CD4-positive, alpha-beta T cell treated with Interleukin-21 for 1 hour (primary cell): ENCODE measurements at regions not wholly inside any gene's neighbourhood (a gene's known extent, or its start where the extent isn't known, plus 50 kb on each side); places are given as distances from the start of the nearest gene placed in this dataset.

ENCODE experiments used
- DNase-seq: peaks from one replicate; pipeline ENCODE4 v3.0.0-alpha.2; 2020

GRCh38 chr16:76913046-76913445 is 277.9 kb upstream of the MON1B start:
- no peak for DNase-seq

DNA sequence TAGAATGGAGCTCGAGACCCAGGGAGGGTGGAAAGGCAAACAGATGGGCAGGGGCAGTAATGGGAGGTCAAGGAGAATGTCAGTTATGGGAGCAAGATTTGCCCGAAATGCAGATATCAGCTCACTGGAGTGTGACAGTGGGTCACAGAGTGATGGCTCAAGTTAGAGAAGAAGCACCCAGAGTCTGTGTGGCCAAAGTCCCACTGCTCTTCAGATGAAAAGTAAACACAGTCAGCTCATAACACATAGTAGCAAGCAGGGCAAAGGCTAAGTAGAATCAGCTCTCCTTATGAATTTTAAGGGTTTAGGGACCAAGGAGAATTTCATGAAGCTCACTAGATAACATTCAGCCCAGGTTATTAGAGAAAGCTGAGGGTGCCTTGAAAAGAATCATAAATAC is 264.9 kb upstream of the MON1B start:
- DNase-seq = no peak

DNA sequence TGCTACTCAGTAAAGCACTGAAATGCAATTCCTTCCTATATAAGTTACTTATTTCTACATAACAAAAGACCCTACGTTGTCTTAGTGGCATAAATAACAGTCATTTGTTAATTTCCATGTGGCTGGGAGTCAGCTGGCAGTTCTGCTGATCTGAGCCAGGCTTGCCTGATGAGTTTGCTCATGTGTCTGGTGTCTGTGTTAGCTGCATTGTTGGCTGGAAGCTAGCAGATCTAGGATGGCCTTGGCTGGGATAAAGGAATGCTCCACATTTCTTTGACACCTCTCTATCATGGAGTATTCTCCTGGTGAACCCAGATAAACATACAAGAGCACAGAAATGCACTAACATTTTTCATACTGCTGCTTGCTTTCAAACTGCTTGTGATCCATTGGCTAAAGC is 264.4 kb upstream of the MON1B start:
- DNase-seq = no peak

GRCh38 chr16:76931186-76931585 is 259.8 kb upstream of the MON1B start:
- no peak for DNase-seq

DNA sequence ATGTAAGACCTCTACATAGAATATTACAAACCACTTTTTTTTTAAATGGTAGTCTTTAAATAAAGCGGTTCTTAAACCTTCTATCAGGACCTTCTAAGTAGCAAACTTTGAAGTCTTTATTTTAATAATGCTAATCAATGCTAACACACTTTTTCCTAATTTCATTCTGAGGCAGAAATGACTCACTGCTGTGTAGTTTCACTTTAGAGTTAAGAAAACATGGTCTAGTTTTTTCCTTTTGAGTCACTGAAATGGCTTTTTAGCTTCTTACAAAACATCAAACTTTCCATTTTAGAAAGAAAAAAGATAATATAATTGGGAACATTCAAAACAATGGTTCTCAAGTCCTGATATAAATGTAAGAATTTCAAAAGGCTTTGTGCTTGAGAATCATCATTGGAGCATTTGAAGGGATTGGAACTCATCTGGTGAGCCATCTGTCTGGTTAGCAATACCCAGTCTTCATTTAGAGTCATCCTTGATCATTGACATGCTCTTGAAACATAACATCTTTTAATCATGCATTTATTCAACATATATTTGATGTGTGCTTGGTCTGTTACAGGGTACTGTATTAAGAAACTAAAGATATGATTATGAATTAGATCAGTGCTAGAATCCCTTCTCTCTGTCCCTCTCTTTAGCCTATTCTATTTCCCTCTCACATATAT is 258.3 kb upstream of the MON1B start:
- DNase-seq = no peak

GRCh38 chr16:76940251-76940650 is 250.7 kb upstream of the MON1B start:
- DNase-seq = no peak

- no peak for DNase-seq
These were observed 249.9 kb upstream of the MON1B start for GRCh38 chr16:76941113-76941512.

GRCh38 chr16:76942089-76942488 is 248.9 kb upstream of the MON1B start:
- DNase-seq = no peak

GRCh38 chr16:76943921-76944320 is 247.1 kb upstream of the MON1B start:
- DNase-seq = no peak

GRCh38 chr16:76946879-76947278 is 244.1 kb upstream of the MON1B start:
- DNase-seq = no peak

- no peak for DNase-seq
These were observed 243.2 kb upstream of the MON1B start for GRCh38 chr16:76947749-76948148.

DNA sequence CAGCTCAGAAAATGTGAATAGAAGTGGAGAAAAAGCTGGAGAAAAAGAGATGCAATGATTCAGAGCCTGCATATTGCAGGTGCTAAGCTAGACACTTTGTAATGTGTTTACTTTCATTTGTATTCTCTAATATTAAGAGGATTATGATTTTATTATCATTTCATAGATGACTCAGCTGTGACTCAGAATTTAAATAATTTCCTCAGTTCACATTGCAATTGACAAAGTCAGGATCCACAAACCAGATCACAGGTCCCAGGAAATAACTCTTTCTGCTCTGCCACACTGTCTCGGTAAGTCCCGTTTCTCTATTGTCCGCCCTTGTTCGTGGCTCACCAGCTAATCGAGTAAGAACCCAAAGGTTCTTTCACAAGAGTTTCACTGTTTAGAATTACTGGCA is 235.4 kb upstream of the MON1B start:
- DNase-seq = no peak

- DNase-seq = no peak
These were observed 234.6 kb upstream of the MON1B start for GRCh38 chr16:76956394-76956793.

DNA sequence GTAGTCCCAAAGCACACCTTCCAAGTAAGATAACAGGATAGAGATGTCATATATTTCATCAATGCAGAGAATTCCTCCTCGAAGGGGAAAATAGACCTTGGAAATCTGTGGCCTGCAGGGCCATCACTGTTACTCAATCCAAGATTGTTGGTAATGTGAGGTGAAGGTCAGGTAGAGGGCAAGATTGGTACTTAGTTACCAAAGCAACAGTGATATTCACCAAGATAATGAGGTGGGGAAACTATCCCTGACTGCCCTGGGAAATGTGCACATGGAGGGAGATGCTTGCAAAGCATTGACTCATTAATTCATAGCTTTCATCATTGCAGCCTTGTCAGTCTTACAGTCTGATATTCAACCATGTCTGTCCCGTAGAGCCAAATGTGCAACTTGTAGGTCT is 234.1 kb upstream of the MON1B start:
- DNase-seq = no peak

- DNase-seq = no peak
These were observed 231.8 kb upstream of the MON1B start for GRCh38 chr16:76959166-76959565.

DNA sequence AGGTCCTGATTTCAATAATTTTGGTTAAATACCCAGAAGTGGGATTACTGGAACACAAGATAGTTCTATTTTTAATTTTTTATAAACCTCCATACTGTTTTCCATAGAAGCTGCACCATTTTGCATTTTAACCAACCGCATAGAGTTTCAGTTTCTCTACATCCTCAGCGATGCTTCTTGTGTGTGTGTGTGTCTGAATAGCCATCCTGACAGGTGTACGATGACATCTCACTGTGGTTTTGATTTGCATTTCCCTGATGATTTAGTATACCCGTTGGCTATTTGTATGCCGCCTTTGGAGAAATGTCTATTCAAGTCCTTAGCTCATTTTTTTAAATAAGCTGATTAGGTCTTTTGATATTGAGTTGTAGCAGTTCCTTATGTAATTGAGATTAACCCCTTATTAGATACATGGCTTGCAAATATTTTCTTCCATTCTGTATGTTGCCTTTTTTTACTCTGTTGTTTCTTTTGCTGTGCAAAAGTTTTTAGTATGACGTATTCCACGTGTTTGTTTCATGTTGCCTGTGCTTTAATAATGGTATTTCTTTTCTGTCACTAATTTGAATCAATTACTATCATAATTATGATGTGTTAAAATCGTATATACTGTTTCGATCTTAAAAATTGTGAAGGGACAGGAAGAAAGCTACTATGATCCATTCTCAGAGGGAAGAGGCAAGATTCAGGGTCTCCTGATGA is 227.2 kb upstream of the MON1B start:
- no peak for DNase-seq

- no peak for DNase-seq
These were observed 226.4 kb upstream of the MON1B start for GRCh38 chr16:76964464-76965154.

DNA sequence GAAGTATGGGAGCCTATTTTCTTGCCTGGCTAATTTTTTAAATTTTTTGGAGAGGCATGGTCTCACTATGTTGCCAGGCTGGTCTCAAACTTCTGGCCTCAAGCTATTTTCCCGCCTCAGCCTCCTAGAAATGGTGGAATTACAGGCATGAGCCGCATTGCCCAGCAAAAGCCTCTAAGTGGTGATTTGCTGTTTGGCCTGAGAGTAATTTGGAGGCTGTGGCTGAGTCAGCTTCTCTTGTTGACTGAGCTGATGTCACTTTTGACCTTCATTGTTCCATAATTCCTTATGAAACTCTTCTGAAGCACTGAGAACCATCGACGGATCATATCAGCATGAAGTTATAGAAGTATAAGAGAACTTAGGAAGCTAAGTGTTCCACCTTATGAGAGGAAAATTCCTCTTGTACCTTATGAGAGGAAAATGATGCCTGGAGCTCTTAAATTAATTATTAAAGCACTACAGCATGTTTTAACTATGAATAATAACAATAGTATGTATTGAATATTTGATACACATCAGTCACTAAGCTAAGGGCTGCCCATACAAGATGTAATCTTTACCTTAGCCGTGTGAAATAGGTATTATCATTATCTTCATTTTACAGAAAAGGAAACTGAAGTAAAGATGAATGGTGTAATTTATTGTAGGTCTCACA is 220.8 kb upstream of the MON1B start:
- no peak for DNase-seq

DNA sequence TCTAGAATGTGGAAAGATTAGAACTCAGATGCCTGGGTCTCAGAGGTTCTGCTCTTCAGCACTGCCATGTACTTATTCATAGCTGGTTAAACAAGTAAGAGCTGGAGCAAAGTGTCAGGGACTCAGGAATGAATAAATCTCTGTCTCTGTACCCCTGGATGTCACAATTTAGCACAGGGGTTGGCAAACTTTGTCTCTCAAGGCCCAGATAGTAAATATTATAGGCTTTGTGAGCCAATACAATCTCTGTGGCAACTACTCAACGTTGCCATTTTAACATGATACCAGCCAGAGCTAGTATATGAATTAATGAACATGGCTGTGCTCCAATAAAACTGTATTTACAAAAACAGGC is 220.3 kb upstream of the MON1B start:
- no peak for DNase-seq

GRCh38 chr16:76976101-76976500 is 214.9 kb upstream of the MON1B start:
- no peak for DNase-seq

DNA sequence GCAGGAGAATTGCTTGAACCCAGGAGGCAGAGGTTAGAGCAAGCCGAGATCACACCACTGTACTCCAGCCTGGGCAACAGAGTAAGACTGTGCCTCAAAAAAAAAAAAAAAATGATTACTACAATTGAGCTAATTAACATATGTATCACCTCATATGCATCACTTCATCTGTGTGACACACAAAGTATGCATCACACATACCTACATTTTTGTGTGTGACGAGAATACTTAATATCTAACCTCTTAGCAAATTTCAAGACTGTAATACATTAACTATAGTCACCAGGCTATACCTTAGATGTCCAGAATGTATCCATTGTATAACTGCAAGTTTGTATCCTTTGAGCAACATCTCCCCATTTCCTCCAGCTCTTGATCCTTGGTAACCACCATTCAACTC is 214.2 kb upstream of the MON1B start:
- DNase-seq = no peak

GRCh38 chr16:76984196-76984595 is 206.8 kb upstream of the MON1B start:
- DNase-seq = no peak

- DNase-seq = no peak
These were observed 205.5 kb upstream of the MON1B start for GRCh38 chr16:76985392-76986045.
